T-cell (primary cell): ENCODE measurements at regions not wholly inside any gene's neighbourhood (a gene's known extent, or its start where the extent isn't known, plus 50 kb on each side); places are given as distances from the start of the nearest gene placed in this dataset.

ENCODE experiments used
- ATAC-seq, 4 experiments: fragments of 200-7000 bp in 3 of 4; fragments of 150-1000 bp in 1 of 4; cut with Tn5 transposase; replicated peaks in 1 of 4; 1 replicate in 3 of 4; 2 replicates in 1 of 4; pipeline ENCODE4 v1.10.0; 2021; ENCODE audit warnings: moderate library complexity in 3 of 4, mild to moderate bottlenecking in 2 of 4, moderate number of reproducible peaks in 1 of 4
- CTCF ChIA-PET, 2 donors: fragments of 300-600 bp; sonication (Branson Sonifier 250); formaldehyde crosslinking; loops; one replicate each; lab custom pipeline; 2022; ENCODE audit warnings: antibody characterized with exemption in 2 of 2; lab: Charles Lee
- POLR2A ChIA-PET, 2 donors: fragments of 300-600 bp; sonication (Branson Sonifier 250); formaldehyde crosslinking; loops; one replicate each; lab custom pipeline; 2022; ENCODE audit warnings: antibody characterized with exemption in 2 of 2; lab: Charles Lee
- DNase-seq, 35 experiments: peaks; one replicate each; pipeline versions ENCODE4 v3.0.0 to v3.0.0-alpha.2; 2013 to 2023
- H3K27ac ChIP-seq: one replicate; pipeline ENCODE4 v1.5.1; 2013; ENCODE audit warnings: low read length
- H3K27me3 ChIP-seq, 2 experiments: replicated peaks in 1 of 2; 1 replicate in 1 of 2; 2 replicates in 1 of 2; pipeline versions ENCODE4 v1.6.1 to v1.7.0; 2013; ENCODE audit warnings: low read length in 1 of 2, mixed read lengths in 1 of 2; ENCODE audit not compliant: control insufficient read depth in 2 of 2, insufficient read depth in 2 of 2; ENCODE audit errors: extremely low read depth in 1 of 2
- H3K36me3 ChIP-seq, 2 donors: 1 replicate in 1 of 2; 2 replicates in 1 of 2; pipeline versions ENCODE4 v1.6.1 to v1.7.0; 2013; ENCODE audit warnings: low read length in 1 of 2; ENCODE audit not compliant: control insufficient read depth in 2 of 2, insufficient read depth in 1 of 2; ENCODE audit errors: extremely low read depth in 1 of 2
- H3K4me1 ChIP-seq, 2 experiments: 1 replicate in 1 of 2; 2 replicates in 1 of 2; pipeline versions ENCODE4 v1.6.1 to v1.7.0; 2013; ENCODE audit warnings: low read length in 2 of 2, mixed read lengths in 1 of 2; ENCODE audit not compliant: insufficient read depth in 2 of 2, control insufficient read depth in 1 of 2; ENCODE audit errors: extremely low read depth in 1 of 2
- H3K4me3 ChIP-seq, 2 donors: 1 replicate in 1 of 2; 2 replicates in 1 of 2; pipeline versions ENCODE4 v1.5.1 to v1.7.0; 2013; ENCODE audit warnings: mild to moderate bottlenecking in 2 of 2, low read length in 1 of 2, moderate library complexity in 1 of 2; ENCODE audit not compliant: control insufficient read depth in 1 of 2; ENCODE audit errors: extremely low read depth in 1 of 2
- H3K9me3 ChIP-seq: 2 replicates; pipeline ENCODE4 v1.7.0; 2013
- H3K27ac Mint-ChIP-seq, 2 donors: one replicate each; pipeline ENCODE4 v1.8.0; 2020 to 2021; ENCODE audit warnings: mild to moderate bottlenecking in 2 of 2, mixed read lengths in 2 of 2
- H3K27me3 Mint-ChIP-seq, 2 donors: one replicate each; pipeline ENCODE4 v1.8.0; 2021 to 2022; ENCODE audit warnings: mixed read lengths in 2 of 2
- H3K36me3 Mint-ChIP-seq: one replicate; pipeline ENCODE4 v1.8.0; 2021; ENCODE audit warnings: mixed read lengths
- H3K4me1 Mint-ChIP-seq, 3 donors: one replicate each; pipeline ENCODE4 v1.8.0; 2020 to 2022; ENCODE audit warnings: mixed read lengths in 3 of 3, mild to moderate bottlenecking in 1 of 3
- H3K4me3 Mint-ChIP-seq, 3 donors: one replicate each; pipeline ENCODE4 v1.8.0; 2020 to 2022; ENCODE audit warnings: mild to moderate bottlenecking in 3 of 3, mixed read lengths in 3 of 3, moderate library complexity in 3 of 3
- H3K9me3 Mint-ChIP-seq, 3 donors: one replicate each; pipeline ENCODE4 v1.8.0; 2020 to 2022; ENCODE audit warnings: mixed read lengths in 3 of 3
- WGBS: methylation state at CpG from one replicate; pipeline ENCODE4 v1.1.5; 2013; ENCODE audit warnings: missing lambda C conversion rate; ENCODE audit not compliant: insufficient coverage; 5-methylcytosine and 5-hydroxymethylcytosine counted together

DNA sequence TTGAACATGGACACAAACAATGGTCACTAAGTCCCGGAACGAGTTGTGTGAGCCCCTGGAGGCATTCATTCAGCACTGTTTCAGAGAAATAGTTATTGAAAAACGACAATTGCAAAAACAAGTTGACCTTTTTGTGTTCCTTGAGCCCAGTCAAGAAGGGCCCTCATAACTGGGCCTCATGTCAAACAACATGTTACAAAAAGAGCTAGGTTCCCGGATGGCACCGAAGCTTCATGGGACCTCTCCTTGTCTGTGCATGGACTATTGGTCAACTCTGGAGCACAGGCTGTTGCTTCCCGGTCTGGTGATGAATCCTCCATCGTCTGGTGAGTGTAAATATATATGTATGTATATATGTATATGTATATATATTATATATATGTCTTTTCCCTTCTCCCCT, 176.6 kb downstream of the ALG10 start:
- WGBS, result 79% methylated on average over 5 of the region's 7 CpGs
- peaks cover 5 to 8% of the 10 kb centered on the region in 2 donors for H3K27me3 Mint-ChIP-seq
- POLR2A ChIA-PET, result no interaction called here
- no peaks in the 10 kb centered on the region for H3K9me3 ChIP-seq
- ATAC-seq (no peak), DNase-seq (no peak)
- no peaks in the 10 kb centered on the region for H3K27me3 ChIP-seq
- no peaks in the 10 kb centered on the region for H3K4me1 Mint-ChIP-seq
- H3K4me3 Mint-ChIP-seq, result no peak overlapping the region
- CTCF ChIA-PET, result interaction anchor here in 1 of 2 donors (0.6 to 1.1 kb wide), 2 partner anchors 21 to 79 kb away, joined by 3 to 5 read pairs; no protein-coding TSS in a partner anchor
- H3K27ac Mint-ChIP-seq, result no peak overlapping the region
- H3K9me3 Mint-ChIP-seq, result peaks cover 0 to 3% (median 0%) of the 10 kb centered on the region in 3 donors
- H3K36me3 Mint-ChIP-seq, result no peaks in the 10 kb centered on the region
- H3K27ac ChIP-seq, result no peak overlapping the region
- no peak overlapping the region for H3K4me3 ChIP-seq
- H3K4me1 ChIP-seq, result no peaks in the 10 kb centered on the region
- H3K36me3 ChIP-seq, result no peaks in the 10 kb centered on the region

DNA sequence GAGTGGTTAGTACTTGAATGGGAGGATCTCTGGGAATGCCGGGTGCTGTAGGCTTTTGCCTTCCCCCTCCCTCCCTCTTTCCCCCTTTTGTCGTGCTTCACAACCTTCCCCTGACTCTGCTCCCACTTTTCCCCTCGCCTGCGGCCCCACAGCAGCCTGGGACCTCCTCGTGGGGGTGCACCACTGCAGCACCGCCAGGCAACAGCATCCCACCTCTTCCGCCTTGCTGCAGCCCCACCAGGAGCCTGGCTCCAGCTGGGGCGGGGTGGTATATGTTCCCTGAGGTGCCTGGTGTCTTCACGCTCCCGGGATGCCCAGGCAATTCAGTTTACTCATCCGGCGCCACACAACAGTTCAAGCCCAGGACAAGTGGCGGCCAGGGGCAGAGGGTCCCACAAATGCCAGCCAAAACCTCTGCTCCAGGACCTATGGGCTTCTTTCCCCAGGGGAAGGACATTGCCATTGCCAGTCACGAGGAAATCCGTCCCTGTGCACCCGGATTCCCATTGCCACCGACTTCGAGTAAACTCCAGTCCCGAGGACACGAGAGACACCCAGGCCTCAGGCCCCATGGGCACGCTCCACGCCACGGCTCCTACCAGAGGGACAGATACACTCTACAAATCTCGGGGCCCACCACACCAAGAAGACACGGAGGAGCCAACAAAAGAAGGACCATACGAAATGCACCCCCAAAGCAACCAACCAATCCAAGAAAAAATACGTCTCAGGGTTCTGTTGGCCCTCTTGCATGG, 181.7 kb downstream of the ALG10 start:
- Histone ChIP-seq H3K4me1 (no peaks in the 10 kb centered on the region), H3K36me3 (no peaks in the 10 kb centered on the region), H3K9me3 (no peaks in the 10 kb centered on the region), H3K4me3 (no peak overlapping the region), H3K27ac (no peak overlapping the region), H3K27me3 (no peaks in the 10 kb centered on the region)
- H3K27ac Mint-ChIP-seq, result no peak overlapping the region
- ATAC-seq (no peak), DNase-seq (no peak)
- ChIA-PET CTCF (no interaction called here), POLR2A (no interaction called here)
- no peaks in the 10 kb centered on the region for H3K27me3 Mint-ChIP-seq
- no peaks in the 10 kb centered on the region for H3K9me3 Mint-ChIP-seq
- H3K36me3 Mint-ChIP-seq, result no peaks in the 10 kb centered on the region
- 87% methylated on average over 24 of the region's 27 CpGs for WGBS
- H3K4me1 Mint-ChIP-seq, result no peaks in the 10 kb centered on the region
- H3K4me3 Mint-ChIP-seq, result no peak overlapping the region

GRCh38 chr12:34204830-34205285, 182.6 kb downstream of the ALG10 start:
- WGBS, result 20% methylated on average over 1 of the region's 12 CpGs

GRCh38 chr12:34205401-34205800, 183.1 kb downstream of the ALG10 start:
- Histone ChIP-seq H3K27me3 (no peaks in the 10 kb centered on the region), H3K27ac (no peak overlapping the region), H3K4me3 (no peak overlapping the region), H3K4me1 (no peaks in the 10 kb centered on the region), H3K36me3 (no peaks in the 10 kb centered on the region), H3K9me3 (no peaks in the 10 kb centered on the region)
- Mint-ChIP-seq H3K27me3 (no peaks in the 10 kb centered on the region), H3K36me3 (no peaks in the 10 kb centered on the region), H3K4me3 (no peak overlapping the region), H3K9me3 (no peaks in the 10 kb centered on the region), H3K4me1 (no peaks in the 10 kb centered on the region), H3K27ac (no peak overlapping the region)
- DNase-seq (no peak), ATAC-seq (no peak)
- POLR2A ChIA-PET, result no interaction called here
- 92% methylated on average over 20 of the region's 24 CpGs for WGBS
- CTCF ChIA-PET, result no interaction called here

More at GRCh38 chr12:34204830-34205285, 182.6 kb downstream of the ALG10 start:
- Mint-ChIP-seq H3K27me3 (no peaks in the 10 kb centered on the region), H3K36me3 (no peaks in the 10 kb centered on the region), H3K4me1 (no peaks in the 10 kb centered on the region), H3K27ac (no peak overlapping the region), H3K4me3 (no peak overlapping the region), H3K9me3 (no peaks in the 10 kb centered on the region)
- ChIA-PET POLR2A (no interaction called here), CTCF (no interaction called here)
- ATAC-seq (no peak), DNase-seq (no peak)
- Histone ChIP-seq H3K27ac (no peak overlapping the region), H3K4me1 (no peaks in the 10 kb centered on the region), H3K36me3 (no peaks in the 10 kb centered on the region), H3K4me3 (no peak overlapping the region), H3K27me3 (no peaks in the 10 kb centered on the region), H3K9me3 (no peaks in the 10 kb centered on the region)

DNA sequence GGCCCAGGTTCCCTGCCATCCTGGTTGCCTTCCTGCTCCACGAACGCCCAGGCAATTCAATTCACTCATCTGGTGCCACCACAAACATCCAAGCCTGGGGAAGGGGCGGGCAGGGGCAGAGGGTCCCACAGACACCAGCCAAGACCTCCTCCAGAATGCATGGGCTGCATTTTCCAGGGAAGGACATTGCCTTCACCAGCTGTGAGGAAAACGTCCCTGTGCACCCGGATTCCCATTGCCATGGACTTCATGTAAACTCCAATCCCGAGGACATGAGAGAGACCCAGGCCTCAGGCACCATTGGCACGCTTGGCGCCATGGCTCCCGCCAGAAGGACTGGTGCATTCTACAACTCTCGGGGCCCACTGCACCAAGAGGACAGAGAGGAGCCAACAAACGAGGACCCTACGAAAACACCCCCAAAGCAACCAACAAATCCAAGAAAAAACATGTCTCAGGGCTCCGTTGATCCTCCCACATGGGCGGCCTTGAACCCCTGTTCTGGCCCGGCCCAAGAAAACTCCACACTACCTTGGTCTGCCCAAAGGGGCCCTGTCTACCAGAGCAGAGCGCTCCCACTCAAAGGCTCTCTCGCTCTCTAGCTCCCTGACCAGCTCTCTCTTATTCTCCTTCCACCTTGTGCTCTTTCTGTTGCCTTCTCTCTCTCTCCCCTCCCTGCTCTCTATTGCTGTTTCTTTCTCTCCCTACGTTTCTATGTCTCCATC, 183.9 kb downstream of the ALG10 start:
- ATAC-seq (no peak), DNase-seq (no peak)
- Mint-ChIP-seq H3K9me3 (no peaks in the 10 kb centered on the region), H3K27ac (no peak overlapping the region), H3K4me1 (no peaks in the 10 kb centered on the region), H3K27me3 (no peaks in the 10 kb centered on the region), H3K36me3 (no peaks in the 10 kb centered on the region), H3K4me3 (no peak overlapping the region)
- WGBS, result 67% methylated on average over 10 of the region's 18 CpGs
- Histone ChIP-seq H3K27ac (no peak overlapping the region), H3K4me1 (no peaks in the 10 kb centered on the region), H3K9me3 (no peaks in the 10 kb centered on the region), H3K27me3 (peaks cover 0 to under 1% of the 10 kb centered on the region in 2 experiments), H3K4me3 (no peak overlapping the region), H3K36me3 (no peaks in the 10 kb centered on the region)
- ChIA-PET POLR2A (no interaction called here), CTCF (no interaction called here)

GRCh38 chr12:34207858-34208257, 185.6 kb downstream of the ALG10 start:
- Mint-ChIP-seq H3K27me3 (no peaks in the 10 kb centered on the region), H3K4me1 (no peaks in the 10 kb centered on the region), H3K36me3 (no peaks in the 10 kb centered on the region), H3K4me3 (no peak overlapping the region), H3K27ac (no peak overlapping the region), H3K9me3 (no peaks in the 10 kb centered on the region)
- Histone ChIP-seq H3K27me3 (peaks cover 0 to 6% of the 10 kb centered on the region in 2 experiments), H3K36me3 (no peaks in the 10 kb centered on the region), H3K9me3 (no peaks in the 10 kb centered on the region), H3K4me1 (no peaks in the 10 kb centered on the region), H3K27ac (no peak overlapping the region), H3K4me3 (no peak overlapping the region)
- no peak for ATAC-seq
- WGBS, result 94% methylated on average over 2 of the region's 11 CpGs
- ChIA-PET CTCF (no interaction called here), POLR2A (no interaction called here)
- no peak for DNase-seq
